LNCAP (cell line): ENCODE measurements at regions not wholly inside any gene's neighbourhood (a gene's known extent, or its start where the extent isn't known, plus 50 kb on each side); places are given as distances from the start of the nearest gene placed in this dataset.

Experiments used
- TF ChIP-seq, protein P1 (sequence below): fragments of 450-650 bp; IDR thresholded peaks from 2 replicates; pipeline ENCODE4 v1.5.1; 2017; ENCODE audit warnings: mild to moderate bottlenecking

DNA sequence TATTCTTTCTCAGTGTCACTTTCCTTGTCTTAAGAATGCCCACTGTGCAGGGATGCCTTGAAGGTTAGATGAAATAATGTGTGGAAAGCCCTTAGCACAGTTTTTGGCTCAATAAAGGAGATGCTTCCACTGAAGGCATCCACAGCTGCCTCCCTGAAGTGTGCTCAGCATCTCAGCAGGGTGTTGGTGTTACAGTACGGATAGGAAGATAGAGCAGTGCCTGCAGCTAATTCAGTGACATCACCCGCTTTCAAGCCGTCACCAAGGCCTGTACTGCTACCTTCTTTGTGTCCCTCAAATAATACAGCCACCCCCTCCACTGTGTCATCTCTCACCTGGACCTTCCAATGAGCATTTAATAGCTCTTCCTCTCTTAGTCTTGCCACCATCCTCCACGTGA is 59.0 kb downstream of the NDUFS5 start:
- TF ChIP-seq, protein P1, sequence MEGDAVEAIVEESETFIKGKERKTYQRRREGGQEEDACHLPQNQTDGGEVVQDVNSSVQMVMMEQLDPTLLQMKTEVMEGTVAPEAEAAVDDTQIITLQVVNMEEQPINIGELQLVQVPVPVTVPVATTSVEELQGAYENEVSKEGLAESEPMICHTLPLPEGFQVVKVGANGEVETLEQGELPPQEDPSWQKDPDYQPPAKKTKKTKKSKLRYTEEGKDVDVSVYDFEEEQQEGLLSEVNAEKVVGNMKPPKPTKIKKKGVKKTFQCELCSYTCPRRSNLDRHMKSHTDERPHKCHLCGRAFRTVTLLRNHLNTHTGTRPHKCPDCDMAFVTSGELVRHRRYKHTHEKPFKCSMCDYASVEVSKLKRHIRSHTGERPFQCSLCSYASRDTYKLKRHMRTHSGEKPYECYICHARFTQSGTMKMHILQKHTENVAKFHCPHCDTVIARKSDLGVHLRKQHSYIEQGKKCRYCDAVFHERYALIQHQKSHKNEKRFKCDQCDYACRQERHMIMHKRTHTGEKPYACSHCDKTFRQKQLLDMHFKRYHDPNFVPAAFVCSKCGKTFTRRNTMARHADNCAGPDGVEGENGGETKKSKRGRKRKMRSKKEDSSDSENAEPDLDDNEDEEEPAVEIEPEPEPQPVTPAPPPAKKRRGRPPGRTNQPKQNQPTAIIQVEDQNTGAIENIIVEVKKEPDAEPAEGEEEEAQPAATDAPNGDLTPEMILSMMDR = no peak

DNA sequence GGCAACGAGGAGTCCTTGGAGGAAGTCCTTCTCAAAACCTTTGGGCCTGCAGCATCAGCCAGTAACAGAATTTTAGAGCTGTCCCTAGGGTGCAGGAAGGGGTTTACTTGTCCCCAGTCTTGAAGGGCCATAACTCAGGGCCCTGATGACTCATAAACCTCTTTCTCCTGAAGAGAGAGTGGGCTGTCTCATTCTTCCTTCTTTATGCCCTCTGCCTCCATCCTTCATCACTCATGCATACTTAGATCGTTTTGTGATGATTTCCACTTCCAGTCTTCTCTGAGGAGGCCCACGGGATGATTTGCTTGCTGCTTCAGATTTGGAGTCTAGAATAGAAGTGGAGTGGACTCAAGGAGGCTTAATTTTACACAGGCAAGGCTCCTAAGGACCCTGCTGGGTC is 60.2 kb downstream of the NDUFS5 start:
- TF ChIP-seq, protein P1 = no peak

DNA sequence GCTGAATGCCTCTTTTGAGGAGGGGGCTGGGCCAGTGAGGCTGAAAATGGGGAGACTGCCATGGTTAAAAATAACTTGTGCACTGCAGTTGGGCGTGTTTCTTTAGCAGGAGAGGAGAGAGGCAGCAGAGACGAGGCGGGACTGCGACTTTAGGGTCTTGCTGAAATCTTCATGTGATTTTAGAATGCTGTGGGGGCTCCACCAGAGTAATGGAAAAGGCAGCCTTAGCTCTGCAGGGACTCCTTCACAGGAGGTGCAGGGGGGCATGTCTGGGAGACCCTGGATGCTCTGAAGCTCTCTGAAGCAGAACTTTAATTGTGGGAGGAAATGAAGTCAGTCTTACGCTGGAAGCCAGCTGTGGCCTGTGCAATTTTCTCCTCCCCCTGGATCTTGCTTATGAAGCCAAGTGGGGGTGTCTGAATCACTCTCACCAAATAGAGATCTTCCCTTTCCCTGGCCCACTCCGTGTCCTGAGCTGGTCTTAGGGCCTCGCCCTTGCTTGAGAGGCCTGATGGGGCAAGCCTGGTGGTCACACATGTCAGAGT is 60.8 kb downstream of the NDUFS5 start:
- TF ChIP-seq, protein P1 = no peak

DNA sequence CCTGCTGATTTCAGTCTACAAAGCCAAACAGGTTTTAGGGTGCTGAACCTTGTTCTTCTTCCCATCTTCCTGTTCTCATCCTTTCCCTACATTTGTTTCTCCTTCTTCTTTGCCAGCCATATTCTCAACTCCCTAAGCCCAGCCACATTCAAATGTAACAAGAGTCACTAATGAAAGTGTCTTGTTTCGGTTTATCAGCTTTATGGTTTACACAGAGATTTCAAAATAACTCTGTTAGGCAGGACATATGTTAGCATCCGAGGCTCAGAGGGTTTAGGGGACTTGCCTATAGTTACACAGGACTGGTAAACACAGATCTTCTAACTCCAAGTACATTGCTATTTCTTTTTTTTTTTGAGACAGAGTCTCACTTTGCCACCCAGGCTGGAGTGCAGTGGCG is 61.3 kb downstream of the NDUFS5 start:
- TF ChIP-seq, protein P1 = no peak

DNA sequence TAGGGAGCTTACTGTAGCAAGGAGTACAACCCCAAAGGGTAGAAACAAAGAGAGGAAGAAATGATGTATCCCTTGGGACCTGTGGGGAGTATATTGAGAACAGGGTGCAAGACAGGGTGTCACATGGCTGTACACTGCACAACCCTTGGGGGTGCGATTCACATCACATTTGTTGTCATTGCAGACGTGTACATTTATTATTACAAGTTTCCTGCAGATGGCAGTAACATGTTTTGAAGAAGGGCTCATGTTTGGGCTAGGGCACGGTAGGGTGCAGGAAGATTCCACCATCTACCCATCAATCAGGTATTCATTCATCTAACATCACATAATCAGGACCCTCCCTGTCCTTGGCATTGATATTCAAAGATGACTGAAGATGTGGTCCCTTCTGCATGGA is 62.5 kb downstream of the NDUFS5 start:
- TF ChIP-seq, protein P1 = no peak

DNA sequence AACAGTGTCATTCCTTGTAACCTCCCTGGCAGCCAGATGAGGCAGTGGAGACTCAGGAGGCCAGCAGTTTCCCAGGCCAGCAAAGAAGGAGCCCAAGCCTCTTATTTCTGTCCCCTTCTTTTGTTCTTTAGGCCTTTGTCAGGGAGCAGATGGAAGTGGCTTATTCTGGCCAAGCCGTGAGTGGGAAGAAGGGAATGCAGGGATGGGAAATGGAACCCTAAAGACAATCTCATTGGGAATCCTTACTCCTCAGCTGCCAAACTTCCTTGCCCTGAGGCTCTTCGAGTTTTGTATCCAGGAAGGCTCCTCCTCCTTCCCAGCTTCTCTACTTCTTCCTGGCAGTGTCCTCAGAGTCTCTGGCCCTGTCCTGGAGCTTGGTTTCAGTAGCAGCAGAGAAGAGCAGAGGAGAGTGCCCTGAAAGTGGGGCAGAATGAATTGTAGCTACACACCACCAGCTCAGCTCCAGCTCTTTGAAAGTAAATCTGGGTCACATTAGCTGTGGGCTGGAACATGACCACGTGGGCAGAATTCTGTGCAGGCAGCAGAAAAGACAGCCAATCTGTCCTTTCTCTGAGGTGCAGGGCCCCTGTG is 63.9 kb downstream of the NDUFS5 start:
- TF ChIP-seq, protein P1 = no peak

DNA sequence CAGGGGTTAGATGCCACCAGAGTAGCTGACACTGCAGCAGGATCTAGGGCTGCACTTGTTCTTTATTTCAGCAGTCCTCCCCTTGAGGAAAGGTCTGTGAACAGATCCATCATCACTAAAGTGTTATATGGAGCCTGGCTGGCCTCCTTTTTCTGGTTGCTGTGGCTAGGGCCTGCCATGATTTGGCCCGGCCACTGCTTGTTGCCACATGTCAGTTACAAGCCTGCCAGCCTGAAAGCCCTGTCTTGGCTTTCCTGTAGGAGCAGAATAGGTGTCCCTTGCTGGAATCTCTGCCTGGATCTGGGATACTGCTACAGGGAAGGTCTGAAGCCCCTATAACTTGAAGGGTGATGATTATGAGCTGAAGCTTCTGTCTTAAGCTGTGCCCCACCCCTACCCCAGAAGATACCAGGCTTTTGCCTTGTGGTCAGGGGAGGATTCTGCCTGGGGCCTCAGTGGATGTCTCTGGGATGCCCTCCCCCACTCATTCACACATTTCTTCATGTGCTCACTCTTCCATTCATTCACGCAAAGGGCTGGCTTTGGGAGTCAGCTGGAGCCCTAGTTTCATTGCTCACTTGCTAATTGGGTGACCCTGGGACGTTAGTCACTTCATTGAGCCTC is 64.7 kb downstream of the NDUFS5 start:
- TF ChIP-seq, protein P1 = no peak
